ENCODE measurements at regions not wholly inside any gene's neighbourhood (a gene's known extent, or its start where the extent isn't known, plus 50 kb on each side); places are given as distances from the start of the nearest gene placed in this dataset.

DNA sequence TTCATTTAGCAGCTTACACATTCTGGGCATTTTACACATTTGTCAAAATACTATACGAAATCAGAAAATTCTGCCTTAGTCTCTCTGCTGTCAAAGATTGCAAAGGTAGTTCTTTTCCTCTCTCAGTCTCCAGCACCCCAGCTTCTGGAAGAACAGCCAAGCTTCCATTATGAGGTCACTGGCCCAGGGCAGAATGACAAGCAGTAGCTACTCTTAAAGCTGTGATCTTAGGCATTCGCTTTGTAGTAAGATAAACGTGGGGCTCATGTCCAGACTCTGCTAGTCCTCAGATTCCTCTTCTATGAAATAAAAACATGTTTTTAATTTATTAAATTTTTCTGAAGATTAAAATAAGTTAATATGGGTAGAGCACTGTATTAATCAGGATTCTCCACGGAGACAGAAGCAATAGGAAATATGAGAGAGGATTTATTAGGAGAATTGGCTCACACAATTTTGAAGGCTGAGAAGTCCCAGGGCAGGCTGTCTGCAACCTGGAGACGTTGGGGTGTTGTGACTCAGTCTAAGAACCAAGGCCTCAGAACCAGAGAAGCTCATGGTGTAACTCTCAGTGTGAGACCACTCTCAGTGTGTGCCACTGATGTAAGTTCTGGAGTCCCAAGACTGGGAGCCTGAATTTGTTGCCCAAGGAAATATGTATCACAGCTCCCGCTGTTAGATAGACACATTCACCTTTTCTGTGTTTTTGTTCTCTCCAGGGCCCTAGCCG, 201.2 kb downstream of the CMPK2 start:
- FAIRE-seq = no peak

More for the DNA sequence above, 201.2 kb downstream of the CMPK2 start:
- Histone ChIP-seq H3K27me3 (replicated peaks in 1 of 4; ENCODE audit: control insufficient read depth in 3 of 4, extremely low read depth in 1 of 4, insufficient read depth in 3 of 4, low read length in 3 of 4) (no peaks in the 10 kb centered on the region), H3K4ac (replicated peaks; ENCODE audit: insufficient read length, low read depth, low read length) (no peak overlapping the region), H3K56ac (replicated peaks; ENCODE audit: insufficient read length, low read depth, low read length) (no peak overlapping the region), H4K5ac (ENCODE audit: insufficient read length, low read depth, low read length) (no peak overlapping the region), H3K9me3 (ENCODE audit: insufficient read depth in 2 of 2, low read depth in 1 of 2, low read length in 1 of 2) (no peaks in the 10 kb centered on the region), H3K4me3 (ENCODE audit: extremely low read depth in 1 of 4, insufficient read depth in 2 of 4, low read depth in 3 of 4, low read length in 4 of 4) (no peak overlapping the region), H3K23me2 (ENCODE audit: low read depth, low read length) (no peaks in the 10 kb centered on the region), H4K20me1 (replicated peaks in 1 of 2; ENCODE audit: control insufficient read depth in 1 of 2, insufficient read depth in 2 of 2, low read length in 2 of 2) (no peaks in the 10 kb centered on the region), H2BK12ac (ENCODE audit: low read depth, low read length) (no peak overlapping the region), H3K14ac (ENCODE audit: insufficient read length) (no peak overlapping the region), H3K27ac (ENCODE audit: low read depth, low read length) (no peak overlapping the region), H3K18ac (ENCODE audit: extremely low read depth, low read length) (no peak overlapping the region), H2BK15ac (ENCODE audit: low read length) (no peak overlapping the region), H2BK5ac (ENCODE audit: low read depth, low read length) (no peak overlapping the region), H4K91ac (replicated peaks; ENCODE audit: insufficient read length, low read length) (no peak overlapping the region), H3K9ac (replicated peaks in 1 of 4; ENCODE audit: extremely low read depth in 1 of 4, low read depth in 3 of 4, low read length in 3 of 4) (no peak overlapping the region), H2AK5ac (ENCODE audit: low read depth, low read length) (no peak overlapping the region), H3K79me2 (ENCODE audit: control insufficient read depth in 1 of 2, insufficient read depth in 2 of 2, low read length in 2 of 2) (no peaks in the 10 kb centered on the region), H2BK20ac (ENCODE audit: low read length) (no peak overlapping the region), H2BK120ac (replicated peaks; ENCODE audit: low read depth, low read length) (no peak overlapping the region), H3K23ac (ENCODE audit: insufficient read length) (no peak overlapping the region), H2AFZ (ENCODE audit: low read length) (no peak overlapping the region), H3K4me1 (replicated peaks in 1 of 4; ENCODE audit: control insufficient read depth in 3 of 4, insufficient read depth in 4 of 4, low read length in 3 of 4) (no peaks in the 10 kb centered on the region), H3K79me1 (ENCODE audit: low read depth, low read length) (no peaks in the 10 kb centered on the region), H4K8ac (ENCODE audit: extremely low read depth, insufficient read depth, low read length) (no peak overlapping the region), H3K4me2 (ENCODE audit: insufficient read depth in 1 of 2, low read depth in 2 of 2, low read length in 2 of 2) (no peak overlapping the region), H3K36me3 (ENCODE audit: control insufficient read depth in 2 of 4, insufficient read depth in 4 of 4, low read length in 3 of 4) (no peaks in the 10 kb centered on the region)
- no peak for DNase-seq (ENCODE audit: low read depth in 1 of 2, low spot score in 2 of 2)
- WGBS, 2 experiments (ENCODE audit: extremely low coverage in 1 of 2, insufficient coverage in 1 of 2, insufficient read length in 1 of 2, insufficient replicate concordance in 2 of 2, low coverage in 1 of 2, low lambda C conversion rate in 2 of 2, missing lambda C conversion rate in 1 of 2) = 89% methylated on average over 7 of the region's 7 CpGs; no CpG with 5 or more reads in 1 of the 2 experiments
- TF ChIP-seq CHD2 (IDR thresholded peaks at IDR 0.05; ENCODE audit: low read length) (no peak), E2F6 (IDR thresholded peaks at IDR 0.05) (no peak), TBP (IDR thresholded peaks at IDR 0.05; ENCODE audit: low read depth, low read length) (no peak), BCL11A (IDR thresholded peaks at IDR 0.05; ENCODE audit: low read depth in 2 of 2, low read length in 2 of 2) (no peak)
- CTCF ChIA-PET (ENCODE audit: partially characterized antibody) = interaction anchor here (0.6 to 1.4 kb wide), 3 partner anchors 8 to 15 kb away, joined by 3 read pairs; no protein-coding TSS in a partner anchor
- POLR2A ChIA-PET (ENCODE audit: partially characterized antibody) = no interaction called here

Measured in H1 (cell line).